ENCODE measurements at regions not wholly inside any gene's neighbourhood (a gene's known extent, or its start where the extent isn't known, plus 50 kb on each side); places are given as distances from the start of the nearest gene placed in this dataset.

DNA sequence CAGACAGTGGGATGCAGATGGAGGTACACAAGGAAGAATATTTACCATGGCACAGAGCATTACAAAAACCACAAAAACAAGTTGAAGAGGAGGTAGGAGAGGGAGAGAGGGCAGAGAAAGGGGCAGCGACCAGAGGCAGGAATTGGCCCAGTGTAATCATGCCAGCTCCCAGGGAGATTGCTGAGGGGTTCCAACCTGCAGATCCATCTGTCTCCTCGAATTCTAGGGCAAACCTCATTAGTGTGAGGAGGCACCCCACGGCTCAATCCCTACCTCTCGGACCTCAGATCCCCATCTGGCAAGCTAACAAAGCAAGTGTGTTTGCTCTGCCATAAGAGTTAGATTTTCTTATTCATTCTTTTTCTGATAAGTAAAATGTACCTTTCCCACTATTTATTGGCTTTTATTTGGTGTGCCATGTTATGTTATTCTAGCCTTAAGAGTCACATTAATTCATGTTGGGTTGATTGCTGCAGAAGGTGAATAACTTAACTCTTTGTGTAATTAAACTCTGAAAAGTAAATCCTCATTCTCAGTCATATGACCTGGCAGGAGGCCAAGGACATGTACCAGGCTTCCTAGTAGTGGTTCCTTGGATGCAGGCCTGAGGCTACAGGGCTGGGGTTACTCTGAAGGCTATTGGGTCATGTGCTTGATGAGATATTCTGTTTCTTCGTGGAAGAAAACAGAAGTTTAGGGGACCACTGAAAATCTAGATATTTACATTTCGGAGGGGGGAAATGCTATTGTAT, 315.2 kb upstream of the ATP10B start:
- no peak overlapping the region for H3K4me2 ChIP-seq (ENCODE audit: control insufficient read depth, extremely low read depth, insufficient read depth, low read depth, low read length)
- H3K9me3 ChIP-seq (ENCODE audit: control insufficient read depth, low read depth, low read length), result no peaks in the 10 kb centered on the region
- no peak for FAIRE-seq

GRCh38 chr5:161165998-161166660, 314.1 kb upstream of the ATP10B start:
- DNase-seq (ENCODE audit: low read depth, low spot score) (no peak), FAIRE-seq (no peak)
- Histone ChIP-seq H3K9me3 (ENCODE audit: control insufficient read depth, low read depth, low read length) (no peaks in the 10 kb centered on the region), H3K36me3 (ENCODE audit: control insufficient read depth in 2 of 2, extremely low read depth in 1 of 2, insufficient read depth in 2 of 2, low read length in 2 of 2) (no peaks in the 10 kb centered on the region), H2AFZ (ENCODE audit: control insufficient read depth, low read length) (no peak overlapping the region), H3K4me2 (ENCODE audit: control insufficient read depth, extremely low read depth, insufficient read depth, low read depth, low read length) (no peak overlapping the region), H3K27me3 (ENCODE audit: control insufficient read depth, extremely low read depth, insufficient read depth, low read length) (no peaks in the 10 kb centered on the region), H3K27ac (ENCODE audit: control insufficient read depth, insufficient read depth, low read length) (no peak overlapping the region), H3K79me2 (ENCODE audit: control insufficient read depth, insufficient read depth, low read length) (no peaks in the 10 kb centered on the region), H3K4me3 (ENCODE audit: control insufficient read depth in 2 of 3, extremely low read depth in 1 of 3, insufficient read depth in 2 of 3, low read depth in 1 of 3, low read length in 3 of 3) (no peak overlapping the region), H3K9ac (ENCODE audit: control insufficient read depth, extremely low read depth, insufficient read depth, low read length) (no peak overlapping the region), H4K20me1 (ENCODE audit: control insufficient read depth, extremely low read depth, insufficient read depth, low read length) (no peaks in the 10 kb centered on the region), H3K9me1 (ENCODE audit: control insufficient read depth, extremely low read depth, insufficient read depth, low read length) (no peaks in the 10 kb centered on the region), H3K4me1 (ENCODE audit: control insufficient read depth, extremely low read depth, insufficient read depth, low read length) (no peaks in the 10 kb centered on the region)
- dilution Hi-C loops (cut with MboI; ENCODE audit: extremely low pct_ligation_motif_present, low sequenced_read_pairs), result no loop called here
- no peak for TF ChIP-seq EZH2 (IDR thresholded peaks at IDR 0.05; ENCODE audit: low read length)
- TF ChIP-seq CTCF (optimal IDR thresholded peaks at IDR 0.05 in 1 of 3, IDR thresholded peaks at IDR 0.05 in 1 of 3, conservative IDR thresholded peaks at IDR 0.05 in 1 of 3; ENCODE audit: extremely low read depth in 1 of 3, insufficient read depth in 2 of 3, low read length in 3 of 3), result no peak

More for the DNA sequence above, 315.2 kb upstream of the ATP10B start:
- Histone ChIP-seq H3K27ac (ENCODE audit: control insufficient read depth, insufficient read depth, low read length) (no peak overlapping the region), H3K9ac (ENCODE audit: control insufficient read depth, extremely low read depth, insufficient read depth, low read length) (no peak overlapping the region), H3K36me3 (ENCODE audit: control insufficient read depth in 2 of 2, extremely low read depth in 1 of 2, insufficient read depth in 2 of 2, low read length in 2 of 2) (no peaks in the 10 kb centered on the region), H3K4me1 (ENCODE audit: control insufficient read depth, extremely low read depth, insufficient read depth, low read length) (no peaks in the 10 kb centered on the region), H3K4me3 (ENCODE audit: control insufficient read depth in 2 of 3, extremely low read depth in 1 of 3, insufficient read depth in 2 of 3, low read depth in 1 of 3, low read length in 3 of 3) (no peak overlapping the region), H2AFZ (ENCODE audit: control insufficient read depth, low read length) (no peak overlapping the region), H4K20me1 (ENCODE audit: control insufficient read depth, extremely low read depth, insufficient read depth, low read length) (no peaks in the 10 kb centered on the region), H3K9me1 (ENCODE audit: control insufficient read depth, extremely low read depth, insufficient read depth, low read length) (no peaks in the 10 kb centered on the region), H3K79me2 (ENCODE audit: control insufficient read depth, insufficient read depth, low read length) (no peaks in the 10 kb centered on the region), H3K27me3 (ENCODE audit: control insufficient read depth, extremely low read depth, insufficient read depth, low read length) (no peaks in the 10 kb centered on the region)
- dilution Hi-C loops (cut with MboI; ENCODE audit: extremely low pct_ligation_motif_present, low sequenced_read_pairs), result no loop called here
- no peak for TF ChIP-seq CTCF (optimal IDR thresholded peaks at IDR 0.05 in 1 of 3, IDR thresholded peaks at IDR 0.05 in 1 of 3, conservative IDR thresholded peaks at IDR 0.05 in 1 of 3; ENCODE audit: extremely low read depth in 1 of 3, insufficient read depth in 2 of 3, low read length in 3 of 3)
- TF ChIP-seq EZH2 (IDR thresholded peaks at IDR 0.05; ENCODE audit: low read length), result no peak
- DNase-seq (ENCODE audit: low read depth, low spot score), result no peak

Measured in keratinocyte (primary cell).